ENCODE measurements at regions not wholly inside any gene's neighbourhood (a gene's known extent, or its start where the extent isn't known, plus 50 kb on each side); places are given as distances from the start of the nearest gene placed in this dataset.

- no peak for TF ChIP-seq CTCF (IDR thresholded peaks at IDR 0.05; ENCODE audit: low read depth, low read length, poor library complexity, severe bottlenecking)
- no peak for TF ChIP-seq EZH2phosphoT487 (IDR thresholded peaks at IDR 0.05; ENCODE audit: borderline replicate concordance, low read length)
Measured at GRCh38 chr5:50583621-50584020, 82.8 kb upstream of the PARP8 start.

Measured in DOHH2 (cell line).